ENCODE measurements at regions not wholly inside any gene's neighbourhood (a gene's known extent, or its start where the extent isn't known, plus 50 kb on each side); places are given as distances from the start of the nearest gene placed in this dataset.

DNA sequence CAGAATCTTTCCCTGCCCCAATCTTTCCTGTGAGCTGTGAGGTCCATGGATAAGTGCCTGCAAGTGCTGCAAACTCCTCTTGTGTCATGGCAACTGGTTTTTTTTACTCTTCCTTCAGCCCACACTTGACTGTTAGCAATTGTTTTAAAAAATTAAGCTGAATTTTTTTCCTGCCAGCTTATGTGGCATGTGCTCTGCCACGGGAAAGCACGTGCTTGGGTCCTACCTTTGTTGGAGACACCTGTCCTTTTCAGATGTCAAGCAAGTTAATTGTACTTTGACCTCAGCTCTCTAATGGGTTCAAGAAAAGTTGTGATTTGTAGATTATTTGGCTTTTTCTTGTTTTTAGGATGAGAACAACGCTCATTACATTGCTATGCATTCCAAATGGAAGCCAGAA lies 398.5 kb downstream of the NUF2 start:
- CTCF ChIA-PET: interaction anchor here (1.2 kb wide), 1 partner anchor 56 kb away, joined by 3 read pairs; no protein-coding TSS in a partner anchor
- POLR2A ChIA-PET: no interaction called here
- no peak for TF ChIP-seq CTCF (IDR thresholded peaks at IDR 0.05; ENCODE audit: control extremely low read depth, extremely low read depth, low read depth, missing control alignments)
- DNase-seq (ENCODE audit: extremely low spot score): no peak

DNA sequence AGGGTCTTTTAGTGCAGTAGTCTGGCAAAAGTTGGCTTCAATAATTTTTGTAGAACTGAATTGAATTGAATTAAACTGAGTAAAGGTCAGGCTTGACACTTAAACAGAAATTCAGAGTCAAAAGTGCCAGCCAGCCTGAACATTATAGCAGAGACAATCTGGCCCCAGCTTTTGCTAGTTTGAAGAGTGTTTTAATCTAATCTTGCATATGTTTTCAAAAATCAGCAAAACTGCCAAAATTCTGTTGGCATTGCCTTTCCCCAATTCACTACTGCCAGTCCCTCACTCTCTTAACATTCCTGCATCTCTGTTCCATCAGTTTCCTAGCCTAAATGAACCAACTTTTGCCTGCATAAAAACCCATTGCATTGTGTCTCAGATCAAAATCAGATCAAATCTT lies 403.8 kb downstream of the NUF2 start:
- DNase-seq (ENCODE audit: extremely low spot score): no peak
- TF ChIP-seq CTCF (IDR thresholded peaks at IDR 0.05; ENCODE audit: control extremely low read depth, extremely low read depth, low read depth, missing control alignments): no peak
- CTCF ChIA-PET: no interaction called here
- POLR2A ChIA-PET: no interaction called here

GRCh38 chr1:163730411-163730821 lies 408.7 kb downstream of the NUF2 start:
- ChIA-PET CTCF (no interaction called here), POLR2A (no interaction called here)
- no peak for DNase-seq (ENCODE audit: extremely low spot score)
- no peak for TF ChIP-seq CTCF (IDR thresholded peaks at IDR 0.05; ENCODE audit: control extremely low read depth, extremely low read depth, low read depth, missing control alignments)

DNA sequence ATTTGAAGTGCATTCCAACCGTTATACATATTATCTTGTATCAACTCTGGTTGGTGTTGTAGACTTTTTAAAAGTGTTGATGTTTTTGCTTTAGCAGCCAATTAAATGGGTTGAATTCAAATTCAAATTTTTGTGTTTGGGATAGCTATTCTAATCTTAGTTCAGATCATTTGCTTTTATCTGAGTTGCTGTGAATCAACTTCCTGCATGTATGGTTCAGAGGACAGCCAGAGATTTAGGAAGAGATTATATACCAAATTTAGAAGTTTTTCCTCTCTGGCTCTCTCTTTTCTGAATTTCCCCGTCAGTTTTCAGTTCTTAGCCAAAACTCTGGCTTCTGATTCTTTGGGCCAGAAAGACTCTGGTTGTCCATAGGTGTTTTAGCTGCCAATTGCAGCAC lies 415.5 kb downstream of the NUF2 start:
- ChIA-PET POLR2A (no interaction called here), CTCF (no interaction called here)
- no peak for DNase-seq (ENCODE audit: extremely low spot score)
- no peak for TF ChIP-seq CTCF (IDR thresholded peaks at IDR 0.05; ENCODE audit: control extremely low read depth, extremely low read depth, low read depth, missing control alignments)

GRCh38 chr1:163744301-163744887 lies 422.6 kb downstream of the NUF2 start:
- DNase-seq (ENCODE audit: extremely low spot score): no peak
- POLR2A ChIA-PET: no interaction called here
- TF ChIP-seq CTCF (IDR thresholded peaks at IDR 0.05; ENCODE audit: control extremely low read depth, extremely low read depth, low read depth, missing control alignments): no peak
- CTCF ChIA-PET: no interaction called here

DNA sequence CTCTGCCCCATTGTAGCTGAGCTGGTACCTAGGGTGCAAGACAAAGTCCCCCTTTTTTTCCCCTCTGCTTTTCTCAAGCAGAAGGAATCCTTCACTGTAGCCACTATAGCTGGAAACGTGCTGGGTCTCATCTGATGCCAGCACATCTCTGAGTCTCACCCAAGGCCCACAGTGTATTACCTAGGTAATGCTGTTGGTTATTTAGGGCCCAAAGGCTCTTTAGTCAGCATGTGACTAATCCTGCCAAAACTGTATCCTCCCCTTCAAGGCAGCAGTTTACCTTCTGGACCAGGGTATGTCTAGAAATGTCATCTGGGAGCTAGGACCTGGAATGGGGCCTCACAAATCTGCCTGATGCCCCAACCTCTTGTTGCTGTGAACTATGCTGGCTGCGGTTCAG lies 423.4 kb downstream of the NUF2 start:
- CTCF ChIA-PET: no interaction called here
- DNase-seq (ENCODE audit: extremely low spot score): no peak

More for the DNA sequence above, 423.4 kb downstream of the NUF2 start:
- POLR2A ChIA-PET: no interaction called here
- no peak for TF ChIP-seq CTCF (IDR thresholded peaks at IDR 0.05; ENCODE audit: control extremely low read depth, extremely low read depth, low read depth, missing control alignments)
